ENCODE measurements at regions not wholly inside any gene's neighbourhood (a gene's known extent, or its start where the extent isn't known, plus 50 kb on each side); places are given as distances from the start of the nearest gene placed in this dataset.

GRCh38 chr10:121420006-121420405 lies 178.2 kb downstream of the FGFR2 start:
- DNase-seq (no peak), ATAC-seq (ENCODE audit: low read depth) (no peak)
- Histone ChIP-seq H3K4me2 (replicated peaks; ENCODE audit: low read depth, low read length, poor library complexity, severe bottlenecking) (no peak overlapping the region), H3K9me3 (ENCODE audit: control extremely low read depth in 1 of 3, control insufficient read depth in 2 of 3, insufficient read depth in 1 of 3, low read length in 2 of 3) (peaks cover 0 to 4% (median 0%) of the 10 kb centered on the region in 3 donors), H3K4me3 (ENCODE audit: control extremely low read depth in 1 of 5, extremely low read depth in 1 of 5, insufficient read depth in 1 of 5, low read depth in 2 of 5, low read length in 4 of 5) (no peak overlapping the region), H3K79me2 (ENCODE audit: control insufficient read depth, insufficient read depth, low read length) (no peaks in the 10 kb centered on the region), H3K9ac (ENCODE audit: low read length) (no peak overlapping the region), H4K20me1 (ENCODE audit: control insufficient read depth, insufficient read depth, low read length, poor library complexity, severe bottlenecking) (no peaks in the 10 kb centered on the region), H3K4me1 (ENCODE audit: control insufficient read depth in 2 of 2, insufficient read depth in 2 of 2, low read length in 2 of 2) (no peaks in the 10 kb centered on the region), H3K27me3 (replicated peaks in 1 of 4; ENCODE audit: control extremely low read depth in 1 of 4, control insufficient read depth in 3 of 4, insufficient read depth in 4 of 4, low read length in 3 of 4) (no peaks in the 10 kb centered on the region), H2AFZ (ENCODE audit: insufficient read depth, low read depth, low read length, poor library complexity, severe bottlenecking) (no peak overlapping the region), H3K27ac (ENCODE audit: low read length in 2 of 2) (no peak overlapping the region), H3K36me3 (replicated peaks in 1 of 2; ENCODE audit: control extremely low read depth in 1 of 2, control insufficient read depth in 1 of 2, extremely low read depth in 1 of 2, insufficient read depth in 2 of 2, low read length in 1 of 2) (no peaks in the 10 kb centered on the region)
- no peaks in the 10 kb centered on the region for H3K4me1 Mint-ChIP-seq
- CTCF ChIA-PET = no interaction called here
- intact Hi-C loops (cut with micrococcal nuclease) = no loop called here
- WGBS (ENCODE audit: insufficient coverage) = 75% methylated on average over 3 of the region's 3 CpGs
- H3K9me3 Mint-ChIP-seq (ENCODE audit: insufficient read depth) = peaks cover 3% of the 10 kb centered on the region
- H3K27ac Mint-ChIP-seq = no peak overlapping the region
- POLR2A ChIA-PET = no interaction called here
- no peaks in the 10 kb centered on the region for H3K27me3 Mint-ChIP-seq
- TF ChIP-seq CTCF (IDR thresholded peaks at IDR 0.05) (no peak), EZH2 (IDR thresholded peaks at IDR 0.05; ENCODE audit: borderline replicate concordance, insufficient read depth, low read depth, low read length, poor library complexity, severe bottlenecking) (no peak)
- H3K4me3 Mint-ChIP-seq = no peak overlapping the region

GRCh38 chr10:121422096-121422495 lies 176.1 kb downstream of the FGFR2 start:
- Histone ChIP-seq H4K20me1 (ENCODE audit: control insufficient read depth, insufficient read depth, low read length, poor library complexity, severe bottlenecking) (no peaks in the 10 kb centered on the region), H3K27me3 (replicated peaks in 1 of 4; ENCODE audit: control extremely low read depth in 1 of 4, control insufficient read depth in 3 of 4, insufficient read depth in 4 of 4, low read length in 3 of 4) (no peaks in the 10 kb centered on the region), H3K4me1 (ENCODE audit: control insufficient read depth in 2 of 2, insufficient read depth in 2 of 2, low read length in 2 of 2) (no peaks in the 10 kb centered on the region), H3K27ac (ENCODE audit: low read length in 2 of 2) (no peak overlapping the region), H3K4me2 (replicated peaks; ENCODE audit: low read depth, low read length, poor library complexity, severe bottlenecking) (no peak overlapping the region), H3K9me3 (ENCODE audit: control extremely low read depth in 1 of 3, control insufficient read depth in 2 of 3, insufficient read depth in 1 of 3, low read length in 2 of 3) (no peaks in the 10 kb centered on the region), H3K4me3 (ENCODE audit: control extremely low read depth in 1 of 5, extremely low read depth in 1 of 5, insufficient read depth in 1 of 5, low read depth in 2 of 5, low read length in 4 of 5) (no peak overlapping the region), H2AFZ (ENCODE audit: insufficient read depth, low read depth, low read length, poor library complexity, severe bottlenecking) (no peak overlapping the region), H3K36me3 (replicated peaks in 1 of 2; ENCODE audit: control extremely low read depth in 1 of 2, control insufficient read depth in 1 of 2, extremely low read depth in 1 of 2, insufficient read depth in 2 of 2, low read length in 1 of 2) (no peaks in the 10 kb centered on the region), H3K9ac (ENCODE audit: low read length) (no peak overlapping the region), H3K79me2 (ENCODE audit: control insufficient read depth, insufficient read depth, low read length) (no peaks in the 10 kb centered on the region)
- Mint-ChIP-seq H3K9me3 (ENCODE audit: insufficient read depth) (peaks cover 3% of the 10 kb centered on the region), H3K4me3 (no peak overlapping the region), H3K27ac (no peak overlapping the region), H3K4me1 (no peaks in the 10 kb centered on the region), H3K27me3 (no peaks in the 10 kb centered on the region)
- CTCF ChIA-PET = no interaction called here
- DNase-seq (no peak), ATAC-seq (ENCODE audit: low read depth) (no peak)
- intact Hi-C loops (cut with micrococcal nuclease) = no loop called here
- 90% methylated on average over 6 of the region's 7 CpGs for WGBS (ENCODE audit: insufficient coverage)
- POLR2A ChIA-PET = no interaction called here
- no peak for TF ChIP-seq EZH2 (IDR thresholded peaks at IDR 0.05; ENCODE audit: borderline replicate concordance, insufficient read depth, low read depth, low read length, poor library complexity, severe bottlenecking)

Data from B cell (primary cell).